Coronary artery (tissue), 2 donors: ENCODE measurements at regions not wholly inside any gene's neighbourhood (a gene's known extent, or its start where the extent isn't known, plus 50 kb on each side); places are given as distances from the start of the nearest gene placed in this dataset.

Experiments
- DNase-seq: peaks from one replicate; pipeline ENCODE4 v3.0.0-alpha.2; 2017; ENCODE audit warnings: low spot score
- H3K27ac ChIP-seq, 2 donors: fragments of 200-600 bp; sonication (generic); one replicate each; pipeline ENCODE4 v1.5.1; 2016 to 2019
- H3K4me3 ChIP-seq: fragments of 200-600 bp; sonication (generic); 2 replicates; pipeline ENCODE4 v1.5.1; 2016; ENCODE audit warnings: mild to moderate bottlenecking, moderate library complexity
- CTCF ChIP-seq: fragments of 200-600 bp; sonication (generic); IDR thresholded peaks from one replicate; pipeline ENCODE4 v1.5.1; 2019; ENCODE audit warnings: antibody characterized with exemption

- DNase-seq: no peak
- Histone ChIP-seq H3K4me3 (no peak overlapping the region), H3K27ac (no peak overlapping the region)
- no peak for TF ChIP-seq CTCF
Observed at GRCh38 chrX:124860736-124861135, 458.9 kb upstream of the TEX13C start.

GRCh38 chrX:124862301-124862700 lies 457.4 kb upstream of the TEX13C start:
- H3K27ac ChIP-seq: no peak overlapping the region
- TF ChIP-seq CTCF: no peak
- H3K4me3 ChIP-seq: no peak overlapping the region
- DNase-seq: no peak

GRCh38 chrX:124863303-124863702 lies 456.4 kb upstream of the TEX13C start:
- TF ChIP-seq CTCF: no peak
- no peak for DNase-seq
- no peak overlapping the region for H3K27ac ChIP-seq
- H3K4me3 ChIP-seq: no peak overlapping the region

GRCh38 chrX:124887572-124887971 lies 432.1 kb upstream of the TEX13C start:
- Histone ChIP-seq H3K27ac (no peak overlapping the region), H3K4me3 (no peak overlapping the region)
- no peak for TF ChIP-seq CTCF
- DNase-seq: no peak

GRCh38 chrX:124895947-124896346 lies 423.7 kb upstream of the TEX13C start:
- TF ChIP-seq CTCF: no peak
- Histone ChIP-seq H3K4me3 (no peak overlapping the region), H3K27ac (no peak overlapping the region)
- no peak for DNase-seq

GRCh38 chrX:124902953-124903352 lies 416.7 kb upstream of the TEX13C start:
- DNase-seq: no peak
- Histone ChIP-seq H3K4me3 (no peak overlapping the region), H3K27ac (no peak overlapping the region)
- TF ChIP-seq CTCF: no peak

- H3K4me3 ChIP-seq: no peak overlapping the region
- DNase-seq: no peak
- no peak overlapping the region for H3K27ac ChIP-seq
- no peak for TF ChIP-seq CTCF
Observed at GRCh38 chrX:124910611-124911010, 409.1 kb upstream of the TEX13C start.
